KMS-11 (cell line): ENCODE measurements at regions not wholly inside any gene's neighbourhood (a gene's known extent, or its start where the extent isn't known, plus 50 kb on each side); places are given as distances from the start of the nearest gene placed in this dataset.

Experiments
- H2AFZ ChIP-seq: fragments of 200-600 bp; sonication (generic); 2 replicates; pipeline ENCODE4 v1.6.1; 2016; ENCODE audit warnings: antibody characterized with exemption, mixed run types, low read depth
- H3K27ac ChIP-seq: fragments of 200-600 bp; sonication (generic); 2 replicates; pipeline ENCODE4 v1.6.1; 2016; ENCODE audit warnings: mild to moderate bottlenecking, mixed run types
- H3K27me3 ChIP-seq: fragments of 200-600 bp; sonication (generic); 2 replicates; pipeline ENCODE4 v1.6.1; 2017; ENCODE audit warnings: mild to moderate bottlenecking, low read depth, mixed run types, moderate library complexity; ENCODE audit not compliant: insufficient read depth
- H3K36me3 ChIP-seq: fragments of 200-600 bp; sonication (generic); 2 replicates; pipeline ENCODE4 v1.6.1; 2017; ENCODE audit warnings: mild to moderate bottlenecking, mixed run types; ENCODE audit not compliant: insufficient read depth
- H3K4me1 ChIP-seq: fragments of 200-600 bp; sonication (generic); 2 replicates; pipeline ENCODE4 v1.6.1; 2016; ENCODE audit warnings: mild to moderate bottlenecking, low read depth, mixed run types; ENCODE audit not compliant: poor library complexity, severe bottlenecking
- H3K4me2 ChIP-seq: fragments of 200-600 bp; sonication (generic); 2 replicates; pipeline ENCODE4 v1.7.0; 2016; ENCODE audit warnings: mild to moderate bottlenecking, mixed run types
- H3K4me3 ChIP-seq: fragments of 200-600 bp; sonication (generic); IDR thresholded peaks from 2 replicates; pipeline ENCODE4 v1.6.1; 2017; ENCODE audit warnings: low read depth, low read length, mixed read lengths; ENCODE audit not compliant: insufficient read depth
- H3K79me2 ChIP-seq: fragments of 200-600 bp; sonication (generic); 2 replicates; pipeline ENCODE4 v1.6.1; 2016; ENCODE audit warnings: low read depth, mixed run types; ENCODE audit not compliant: insufficient read depth
- H3K9ac ChIP-seq: fragments of 200-600 bp; sonication (generic); 2 replicates; pipeline ENCODE4 v1.6.1; 2016; ENCODE audit warnings: mild to moderate bottlenecking, mixed run types
- H4K20me1 ChIP-seq: fragments of 200-600 bp; sonication (generic); 2 replicates; pipeline ENCODE4 v1.6.1; 2016; ENCODE audit warnings: mild to moderate bottlenecking, mixed run types; ENCODE audit not compliant: insufficient read depth
- CTCF ChIP-seq: fragments of 200-600 bp; sonication (generic); conservative IDR thresholded peaks from 2 replicates; pipeline ENCODE4 v1.6.1; 2017; ENCODE audit warnings: low read depth, mild to moderate bottlenecking, antibody characterized with exemption, low read length, moderate library complexity, mixed read lengths

GRCh38 chr11:119972281-119972680, 165.6 kb downstream of the TRIM29 start:
- Histone ChIP-seq H3K27me3 (no peaks in the 10 kb centered on the region), H3K27ac (no peak overlapping the region), H3K9ac (no peak overlapping the region), H2AFZ (no peak overlapping the region), H3K4me3 (no peak overlapping the region), H3K4me2 (no peak overlapping the region), H3K4me1 (no peaks in the 10 kb centered on the region), H3K36me3 (no peaks in the 10 kb centered on the region), H4K20me1 (no peaks in the 10 kb centered on the region), H3K79me2 (no peaks in the 10 kb centered on the region)
- TF ChIP-seq CTCF: no peak

- Histone ChIP-seq H4K20me1 (no peaks in the 10 kb centered on the region), H3K27me3 (no peaks in the 10 kb centered on the region), H2AFZ (no peak overlapping the region), H3K4me1 (no peaks in the 10 kb centered on the region), H3K36me3 (no peaks in the 10 kb centered on the region), H3K9ac (no peak overlapping the region), H3K79me2 (no peaks in the 10 kb centered on the region), H3K27ac (no peak overlapping the region), H3K4me2 (no peak overlapping the region), H3K4me3 (no peak overlapping the region)
- no peak for TF ChIP-seq CTCF
Observed at GRCh38 chr11:119970555-119971304, 167.2 kb downstream of the TRIM29 start.

GRCh38 chr11:119964136-119965025, 173.5 kb downstream of the TRIM29 start:
- no peak overlapping the region for H3K27ac ChIP-seq
- no peak for TF ChIP-seq CTCF
- no peak overlapping the region for H2AFZ ChIP-seq
- H3K9ac ChIP-seq: no peak overlapping the region
- H3K27me3 ChIP-seq: no peaks in the 10 kb centered on the region
- no peaks in the 10 kb centered on the region for H3K36me3 ChIP-seq
- no peaks in the 10 kb centered on the region for H3K79me2 ChIP-seq
- H4K20me1 ChIP-seq: no peaks in the 10 kb centered on the region
- H3K4me3 ChIP-seq: no peak overlapping the region
- H3K4me2 ChIP-seq: no peak overlapping the region
- H3K4me1 ChIP-seq: no peaks in the 10 kb centered on the region

- Histone ChIP-seq H3K4me1 (no peaks in the 10 kb centered on the region), H3K4me3 (no peak overlapping the region), H3K9ac (no peak overlapping the region), H2AFZ (no peak overlapping the region), H3K4me2 (no peak overlapping the region), H4K20me1 (no peaks in the 10 kb centered on the region), H3K36me3 (no peaks in the 10 kb centered on the region), H3K27me3 (no peaks in the 10 kb centered on the region), H3K79me2 (no peaks in the 10 kb centered on the region), H3K27ac (no peak overlapping the region)
- TF ChIP-seq CTCF: no peak
Observed at GRCh38 chr11:119957951-119958350, 180.0 kb downstream of the TRIM29 start.
